GM12873 (cell line): ENCODE measurements at regions not wholly inside any gene's neighbourhood (a gene's known extent, or its start where the extent isn't known, plus 50 kb on each side); places are given as distances from the start of the nearest gene placed in this dataset.

Experiments
- TF ChIP-seq, protein P1 (sequence below): IDR thresholded peaks from 2 replicates; pipeline ENCODE4 v1.5.1; 2012; ENCODE audit warnings: low read depth, mild to moderate bottlenecking, moderate library complexity, low read length, control low read depth; ENCODE audit not compliant: insufficient read depth; ENCODE audit errors: missing control alignments

DNA sequence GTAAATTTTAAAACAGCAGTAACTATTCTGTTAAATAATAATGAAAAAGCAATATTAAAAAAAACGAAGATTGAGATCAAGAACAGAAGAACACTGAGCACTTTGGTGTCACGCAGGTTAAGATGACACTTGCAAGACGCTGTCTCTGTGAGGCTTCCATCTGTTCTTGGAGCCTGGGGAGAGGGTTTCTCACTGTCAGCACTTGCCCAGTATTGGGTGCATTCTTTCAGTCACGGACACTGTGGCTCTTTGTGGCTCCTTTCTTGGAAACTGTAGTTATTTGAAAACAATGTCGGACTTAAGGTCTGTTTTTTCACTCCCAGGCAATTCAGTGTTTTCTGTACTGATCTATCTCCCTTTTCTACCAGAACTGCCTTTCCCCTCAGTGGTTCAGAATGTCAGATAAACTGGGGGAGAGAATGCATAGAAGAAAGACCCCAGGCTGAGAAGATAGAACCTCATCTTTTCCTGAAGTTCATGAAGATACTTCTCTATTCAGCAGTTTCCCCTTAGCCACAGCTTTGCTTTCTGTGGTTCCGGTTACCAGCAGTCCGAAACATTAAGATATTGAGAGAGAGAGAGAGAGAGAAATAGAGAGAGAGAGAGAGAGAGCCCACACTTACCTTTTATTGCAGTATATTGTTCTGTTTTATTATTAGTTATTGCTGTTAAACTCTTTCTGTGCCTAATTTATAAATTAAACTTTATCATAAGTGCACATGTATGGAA is 283.3 kb downstream of the DCDC2C start:
- TF ChIP-seq, protein P1, sequence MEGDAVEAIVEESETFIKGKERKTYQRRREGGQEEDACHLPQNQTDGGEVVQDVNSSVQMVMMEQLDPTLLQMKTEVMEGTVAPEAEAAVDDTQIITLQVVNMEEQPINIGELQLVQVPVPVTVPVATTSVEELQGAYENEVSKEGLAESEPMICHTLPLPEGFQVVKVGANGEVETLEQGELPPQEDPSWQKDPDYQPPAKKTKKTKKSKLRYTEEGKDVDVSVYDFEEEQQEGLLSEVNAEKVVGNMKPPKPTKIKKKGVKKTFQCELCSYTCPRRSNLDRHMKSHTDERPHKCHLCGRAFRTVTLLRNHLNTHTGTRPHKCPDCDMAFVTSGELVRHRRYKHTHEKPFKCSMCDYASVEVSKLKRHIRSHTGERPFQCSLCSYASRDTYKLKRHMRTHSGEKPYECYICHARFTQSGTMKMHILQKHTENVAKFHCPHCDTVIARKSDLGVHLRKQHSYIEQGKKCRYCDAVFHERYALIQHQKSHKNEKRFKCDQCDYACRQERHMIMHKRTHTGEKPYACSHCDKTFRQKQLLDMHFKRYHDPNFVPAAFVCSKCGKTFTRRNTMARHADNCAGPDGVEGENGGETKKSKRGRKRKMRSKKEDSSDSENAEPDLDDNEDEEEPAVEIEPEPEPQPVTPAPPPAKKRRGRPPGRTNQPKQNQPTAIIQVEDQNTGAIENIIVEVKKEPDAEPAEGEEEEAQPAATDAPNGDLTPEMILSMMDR, result no peak

DNA sequence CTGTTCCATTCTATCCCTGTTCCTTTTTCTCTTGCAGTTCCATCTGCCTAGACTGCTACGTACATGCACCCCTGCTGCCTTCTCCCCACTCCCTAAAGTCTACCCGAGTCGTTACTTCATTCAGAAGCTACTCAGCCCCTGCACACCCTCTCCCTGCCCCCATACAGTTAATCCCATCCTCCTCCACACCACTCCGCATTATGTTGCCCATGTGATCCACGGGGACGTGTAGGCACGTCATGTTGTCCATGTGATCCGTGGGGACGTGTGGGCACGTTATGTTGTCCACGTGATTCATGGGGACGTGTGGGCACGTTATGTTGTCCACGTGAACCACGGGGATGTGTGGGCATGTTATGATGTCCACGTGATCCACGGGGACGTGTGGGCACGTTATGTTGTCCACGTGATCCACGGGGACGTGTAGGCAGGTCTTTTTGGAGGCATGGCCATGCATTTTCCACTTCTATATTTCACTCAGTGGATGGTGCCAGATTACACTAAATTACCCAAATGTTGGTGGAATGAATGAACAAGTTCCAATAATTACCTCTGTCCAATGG is 299.5 kb downstream of the DCDC2C start:
- TF ChIP-seq, protein P1, result no peak

DNA sequence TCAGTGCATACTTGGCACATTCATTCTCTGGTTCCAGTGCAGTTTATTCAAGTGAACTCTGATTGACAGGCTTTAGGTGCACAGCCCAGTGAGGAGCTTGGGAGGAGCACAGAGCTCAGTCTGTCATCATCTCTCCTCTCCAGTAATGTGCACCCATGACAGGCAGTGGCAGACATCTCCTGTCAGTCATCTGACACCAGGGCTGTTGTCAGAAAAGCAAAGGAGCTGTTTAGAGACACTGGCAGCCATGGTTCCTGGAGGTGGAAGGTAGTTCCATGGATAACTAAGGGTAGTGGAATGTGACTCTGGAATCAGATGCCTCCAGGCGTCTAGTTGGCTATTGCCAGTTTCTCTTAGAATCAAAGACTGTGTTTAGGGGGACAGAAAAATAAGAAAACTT is 308.8 kb downstream of the DCDC2C start:
- TF ChIP-seq, protein P1, result no peak

DNA sequence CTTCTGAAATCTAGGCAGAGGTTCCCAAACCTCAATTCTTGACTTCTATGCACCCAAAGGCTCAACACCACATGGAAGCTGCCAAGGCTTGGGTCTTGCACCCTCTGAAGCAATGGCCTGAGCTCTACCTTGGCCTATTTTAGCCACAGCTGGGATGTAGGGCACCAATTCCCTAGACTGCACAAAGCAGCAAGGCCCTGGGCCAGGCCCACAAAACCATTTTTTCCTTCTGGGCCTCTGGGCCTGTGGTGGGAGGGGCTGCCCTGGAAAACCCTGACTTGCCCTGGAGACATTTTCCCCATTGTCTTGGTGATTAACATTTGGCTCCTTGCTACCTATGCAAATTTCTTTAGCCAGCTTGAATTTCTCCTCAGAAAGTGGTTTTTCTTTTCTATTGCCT is 315.2 kb downstream of the DCDC2C start:
- TF ChIP-seq, protein P1, result no peak

DNA sequence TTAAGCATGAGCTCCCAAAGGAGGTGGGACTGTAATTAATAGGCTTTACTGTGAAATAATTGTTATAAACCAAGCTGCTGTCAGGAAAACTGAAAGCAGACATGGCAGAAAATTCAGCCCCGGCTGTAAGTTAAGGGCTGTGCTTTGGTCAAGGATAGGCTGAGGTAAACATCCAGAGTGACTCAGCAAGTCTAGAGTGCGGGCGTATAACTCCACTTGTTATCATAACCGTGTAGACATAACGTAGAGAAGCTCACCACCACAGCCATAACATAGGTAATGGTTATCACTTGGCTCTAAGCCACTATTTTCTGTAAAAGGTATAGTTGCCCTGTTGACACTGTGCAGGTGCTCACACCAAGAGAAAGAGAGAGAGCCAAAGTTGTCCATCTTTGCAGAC is 316.8 kb downstream of the DCDC2C start:
- TF ChIP-seq, protein P1, result no peak

DNA sequence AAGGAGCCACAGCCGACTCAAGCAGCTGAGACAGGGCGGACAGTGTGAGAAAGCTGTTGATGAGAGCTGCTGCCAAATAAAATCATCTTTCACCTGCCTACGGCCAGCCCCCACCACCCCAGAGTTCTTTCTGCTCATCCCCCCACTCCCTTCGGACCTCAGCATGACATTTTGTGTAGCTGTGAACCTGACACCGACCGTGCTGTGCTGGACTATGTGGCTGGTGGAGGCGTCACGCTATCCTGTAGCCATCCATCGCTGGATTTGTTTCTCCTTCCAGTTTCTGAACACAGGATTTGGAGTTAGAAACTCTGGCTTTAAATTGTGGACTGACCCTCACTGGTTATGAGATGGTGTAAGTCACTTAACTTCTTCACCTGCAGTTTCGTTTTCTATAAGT is 317.3 kb downstream of the DCDC2C start:
- TF ChIP-seq, protein P1, result no peak

DNA sequence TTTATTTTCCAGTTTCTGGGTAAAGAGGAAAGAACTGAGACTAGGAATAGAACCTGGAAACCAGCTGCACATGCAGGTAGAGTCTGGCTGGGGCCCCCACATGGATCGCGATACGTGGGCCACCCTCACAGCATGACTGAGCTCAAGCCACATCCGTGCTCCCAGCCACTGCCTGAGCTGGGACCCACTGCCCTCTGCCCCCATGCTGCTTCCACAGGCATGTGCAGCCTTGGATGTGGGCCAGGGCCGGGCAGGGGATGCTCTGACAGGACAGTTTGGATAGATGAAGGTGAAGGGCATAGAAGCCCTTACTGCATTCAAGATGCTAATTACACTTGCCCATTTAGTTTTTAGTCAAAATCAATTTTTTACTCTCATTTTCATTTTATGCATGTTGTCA is 321.2 kb downstream of the DCDC2C start:
- TF ChIP-seq, protein P1, result no peak
